GDM1 (cell line): ENCODE measurements at regions not wholly inside any gene's neighbourhood (a gene's known extent, or its start where the extent isn't known, plus 50 kb on each side); places are given as distances from the start of the nearest gene placed in this dataset.

ENCODE experiments used
- DNase-seq: peaks from one replicate; lab custom pipeline; 2025; lab: John Stamatoyannopoulos, UW

DNA sequence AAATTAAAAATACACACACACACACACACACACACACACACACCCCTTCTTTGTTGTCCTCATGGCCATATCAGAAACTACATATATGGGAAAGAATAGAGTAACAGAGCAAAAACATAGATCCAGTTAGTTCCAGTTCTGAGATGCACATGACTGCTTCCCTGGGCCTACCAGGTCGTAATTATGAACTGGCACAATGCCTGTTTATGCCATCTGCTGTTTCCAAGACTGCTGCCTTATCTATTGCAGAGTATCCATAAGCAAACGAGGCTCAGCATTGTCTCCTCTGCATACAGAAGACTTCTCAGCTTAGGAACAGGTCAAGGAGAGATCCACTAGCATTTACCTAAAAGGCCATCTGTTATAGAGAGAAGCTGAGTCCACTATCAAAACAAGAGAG lies 789.0 kb downstream of the TECRL start:
- DNase-seq = no peak

DNA sequence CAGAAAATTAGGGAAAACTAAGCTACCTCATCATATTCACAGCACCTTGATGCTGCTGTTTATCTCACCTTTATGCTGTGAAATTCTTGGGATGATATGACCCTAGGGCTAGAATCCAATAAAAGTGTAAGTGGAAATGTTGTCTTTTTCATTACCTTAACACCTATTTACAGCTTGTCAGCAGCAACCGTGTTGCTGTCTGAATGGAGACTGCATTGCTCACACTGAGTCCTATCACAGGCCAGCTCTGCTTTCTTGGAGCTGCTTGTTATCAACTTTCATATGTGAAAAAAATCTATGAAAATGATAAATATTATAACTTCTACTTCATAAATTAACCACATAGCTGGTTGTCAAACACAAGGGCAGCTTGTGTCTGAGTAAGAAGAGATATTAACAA lies 789.5 kb downstream of the TECRL start:
- DNase-seq = no peak

DNA sequence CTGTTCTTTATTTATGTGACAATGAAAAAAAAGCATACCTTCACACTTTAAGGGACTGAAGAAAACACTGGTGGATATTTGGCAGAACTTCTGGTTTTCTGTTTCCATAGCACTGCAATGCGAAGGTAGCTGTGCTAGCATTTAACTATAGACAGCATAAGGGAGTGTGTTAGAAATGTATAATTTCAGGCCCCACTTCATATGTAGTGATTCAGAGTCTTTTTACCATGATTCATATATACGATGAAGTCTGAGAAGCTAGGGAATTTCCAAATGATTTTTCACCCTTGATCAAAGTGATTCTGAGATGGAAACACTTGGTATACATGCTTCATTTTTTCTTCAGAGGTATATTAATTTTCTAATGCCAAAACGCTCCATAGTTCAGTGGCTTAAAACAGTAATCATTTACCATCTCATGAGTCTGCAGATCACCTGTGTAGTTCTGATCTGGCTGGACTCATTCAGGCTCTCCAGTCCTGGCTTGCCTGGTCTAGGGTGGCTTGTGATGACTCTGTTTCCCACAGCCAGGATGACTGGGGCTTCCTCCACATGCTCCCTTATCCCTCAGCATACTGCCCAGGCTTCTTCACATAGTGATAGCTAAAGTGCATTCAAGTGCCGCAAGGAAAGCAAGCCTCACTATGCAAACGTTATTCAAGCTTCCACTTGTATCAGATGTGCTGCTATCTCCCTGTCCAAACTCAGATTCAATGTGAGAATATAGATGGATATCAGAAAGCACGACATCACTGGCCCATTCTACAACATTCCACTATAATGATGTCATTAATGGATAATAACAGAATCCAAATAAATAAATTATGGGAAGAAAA lies 790.1 kb downstream of the TECRL start:
- DNase-seq = no peak

DNA sequence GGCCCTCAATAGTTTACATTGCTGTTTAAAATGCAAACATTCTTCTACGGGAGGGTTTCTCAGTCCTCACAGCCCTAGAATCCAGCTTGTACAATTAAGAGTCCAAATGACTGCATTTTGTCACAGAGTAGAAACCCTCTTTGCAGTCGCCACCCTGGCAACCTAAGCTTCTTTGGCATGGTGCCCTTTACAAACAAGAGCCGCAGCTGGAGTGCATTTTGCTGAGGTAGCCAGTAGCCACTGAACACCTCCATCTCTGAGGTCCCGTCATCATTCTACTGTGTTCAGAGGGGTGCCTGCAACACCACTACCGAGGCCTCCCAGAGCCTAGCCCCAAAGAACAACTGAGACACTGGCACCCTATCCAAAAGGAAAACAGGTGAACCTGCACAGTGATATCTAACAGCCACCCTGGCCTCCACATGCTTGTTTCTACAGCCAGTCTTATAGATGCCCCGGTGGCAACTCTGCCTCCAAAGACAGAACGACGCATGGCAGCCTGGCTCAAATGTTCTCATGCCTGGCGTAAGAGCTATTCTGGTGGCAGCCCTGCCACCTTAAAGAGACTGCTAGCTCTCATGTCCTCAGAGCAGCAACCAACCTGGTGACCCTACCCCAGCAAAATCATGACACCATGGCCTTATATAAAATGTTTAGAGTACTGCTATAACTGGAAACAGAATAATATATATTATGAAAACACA lies 801.9 kb downstream of the TECRL start:
- no peak for DNase-seq

DNA sequence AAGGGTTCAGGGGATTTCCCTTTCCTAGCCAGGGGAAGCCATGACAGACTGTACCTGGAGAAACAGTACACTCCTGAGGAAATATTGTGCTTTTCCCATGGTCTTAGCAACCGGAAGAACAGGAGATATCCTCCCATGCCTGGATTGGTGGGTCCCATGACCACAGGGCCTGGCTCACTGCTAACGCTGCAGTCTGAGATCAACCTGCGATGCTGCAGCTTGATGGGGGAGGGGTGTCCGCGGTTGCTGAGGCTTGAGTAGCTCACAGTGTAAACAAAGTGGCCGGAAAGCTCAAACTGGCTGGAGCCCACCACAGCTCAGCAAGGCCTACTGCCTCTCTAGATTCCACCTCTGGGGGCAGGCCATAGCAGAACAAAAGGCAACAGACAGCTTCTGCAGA lies 819.5 kb downstream of the TECRL start:
- no peak for DNase-seq

DNA sequence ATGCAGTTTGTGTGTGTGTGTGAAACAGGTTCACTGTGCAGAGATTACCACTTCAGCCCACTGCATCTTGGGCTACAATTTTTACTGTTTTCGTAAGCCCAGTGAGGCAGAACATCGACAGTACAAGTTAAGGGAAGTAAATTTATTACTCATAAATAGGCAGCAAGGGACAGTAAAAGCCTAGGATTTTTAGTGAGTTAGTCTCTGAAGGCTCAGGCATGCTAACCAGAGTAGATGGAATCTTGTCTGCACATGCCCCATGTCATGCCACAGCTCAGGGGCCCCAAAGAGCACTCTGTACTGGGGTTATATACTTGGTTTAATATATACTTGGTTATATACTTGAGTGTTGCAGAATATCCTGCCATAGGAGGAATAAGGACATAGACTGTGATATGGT lies 825.7 kb downstream of the TECRL start:
- DNase-seq = no peak

DNA sequence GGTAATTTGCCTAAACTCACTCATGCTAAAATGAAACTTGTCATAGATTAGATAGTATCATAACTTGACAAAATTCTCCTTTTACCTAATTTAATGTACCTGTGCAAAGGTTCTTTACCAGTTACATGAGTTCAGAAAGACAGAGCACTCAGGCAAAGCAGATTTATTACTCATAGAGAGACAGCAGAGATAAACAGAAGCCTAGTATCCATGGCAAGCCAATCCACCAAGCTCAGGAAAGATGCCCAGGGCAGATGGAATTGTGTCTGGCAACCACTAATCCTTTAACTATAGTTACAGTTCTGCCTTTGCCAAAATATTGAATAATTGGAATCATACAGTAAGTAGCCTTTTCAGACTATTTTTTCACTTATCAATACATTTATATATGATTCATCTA lies 826.2 kb downstream of the TECRL start:
- DNase-seq = no peak

DNA sequence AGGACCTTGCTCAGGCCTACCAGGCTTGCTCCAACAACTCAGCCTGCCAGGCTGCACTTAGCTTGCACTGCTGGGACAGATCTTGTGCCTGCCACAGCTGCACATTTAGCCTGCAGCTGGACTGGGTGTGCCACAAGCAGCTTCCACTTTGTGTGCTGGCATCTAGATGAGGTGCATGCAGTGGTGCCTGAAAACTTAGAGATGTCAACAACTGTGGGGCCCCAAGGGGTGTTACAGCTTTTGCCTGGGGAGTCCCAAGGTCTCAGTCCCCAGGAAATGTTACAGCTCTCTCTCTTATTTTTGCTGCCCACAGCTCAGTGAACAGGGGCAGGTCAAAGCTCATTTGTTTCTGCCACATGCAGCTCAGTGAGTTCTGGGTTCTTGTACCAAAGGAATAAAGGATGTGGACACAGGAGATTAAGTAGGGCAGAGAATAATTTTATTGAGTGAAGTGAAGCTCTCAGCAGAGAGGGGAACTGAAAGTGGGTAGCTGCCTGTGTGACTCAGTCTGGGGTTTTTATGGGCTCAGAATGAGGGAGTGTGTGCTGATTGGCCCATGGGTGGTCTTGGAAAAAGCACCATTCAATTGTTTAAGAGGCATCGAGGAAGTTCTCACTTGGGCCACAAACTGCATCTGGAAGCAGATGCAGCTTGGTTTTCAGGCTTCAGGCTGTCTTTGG lies 828.3 kb downstream of the TECRL start:
- no peak for DNase-seq

DNA sequence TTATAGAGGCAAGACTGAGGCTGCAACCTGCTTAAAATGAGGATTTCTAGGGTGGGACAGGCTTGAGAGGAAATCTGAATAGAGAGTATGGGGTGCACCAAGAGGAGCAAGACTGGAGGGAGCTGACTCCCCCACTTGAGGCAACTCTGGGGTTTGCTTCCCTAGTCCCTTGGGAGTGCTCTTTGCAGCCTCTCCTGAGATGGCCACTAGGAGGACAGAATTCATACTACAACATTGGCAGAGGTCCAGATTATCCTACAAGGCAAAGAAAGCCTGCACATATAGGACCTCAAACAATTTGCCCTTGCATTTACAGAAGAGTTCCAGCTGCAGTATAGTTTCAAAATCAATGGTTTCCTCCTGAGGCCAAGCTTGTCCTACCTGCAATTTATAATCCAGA lies 830.9 kb downstream of the TECRL start:
- DNase-seq = no peak

DNA sequence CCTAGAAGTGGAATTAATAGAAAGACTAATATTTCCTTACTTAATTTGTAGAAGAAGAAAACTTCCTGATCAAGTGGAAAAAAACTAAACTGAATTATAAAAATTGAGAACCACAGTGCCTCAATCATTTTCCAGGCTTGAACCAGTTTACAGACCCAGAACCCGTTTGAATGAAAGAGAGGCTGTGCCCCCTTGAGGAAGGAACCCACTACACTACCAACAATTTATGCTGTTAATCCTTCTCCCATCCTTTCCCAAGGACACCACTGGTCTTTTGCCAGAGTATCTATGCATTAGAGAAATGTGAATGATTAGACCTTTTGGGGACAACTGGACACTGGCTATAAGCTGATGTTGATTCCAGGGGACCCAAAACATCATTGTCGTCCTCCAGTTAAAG lies 842.6 kb downstream of the TECRL start:
- no peak for DNase-seq

DNA sequence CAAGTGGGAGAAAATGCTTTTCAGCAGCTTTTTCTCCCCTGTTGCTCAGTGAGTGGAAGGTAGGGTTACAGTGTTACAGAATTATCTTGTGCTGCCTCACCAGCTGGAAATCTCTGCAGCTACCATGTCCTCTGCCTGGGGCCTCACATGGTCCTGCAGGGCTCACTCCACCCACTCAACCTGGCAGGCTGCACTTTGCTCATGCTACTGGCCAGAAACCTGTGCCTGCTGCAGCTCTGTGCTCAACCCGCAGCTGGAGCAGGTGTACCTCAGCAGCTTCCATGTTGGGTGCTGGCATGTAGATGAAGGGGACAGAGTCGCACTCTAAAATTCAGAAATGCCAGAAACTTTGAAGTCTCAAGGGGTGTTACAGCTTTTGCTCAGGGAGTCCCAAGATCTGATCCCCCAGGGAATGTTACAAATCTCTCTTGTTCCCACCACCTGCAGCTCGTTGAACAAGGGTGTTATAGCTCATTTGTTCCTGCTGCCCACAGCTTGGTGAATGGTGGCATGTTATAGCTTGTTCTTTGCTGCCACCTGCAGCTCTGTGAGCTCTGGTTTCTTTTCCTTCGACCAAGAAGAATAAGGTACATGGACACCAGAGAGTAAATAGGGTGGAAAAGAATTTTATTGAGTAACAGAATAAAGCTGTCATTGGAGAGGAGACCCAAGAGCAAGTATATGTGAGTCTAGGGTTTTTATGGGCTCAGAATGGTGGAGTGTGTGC lies 845.8 kb downstream of the TECRL start:
- DNase-seq = no peak

DNA sequence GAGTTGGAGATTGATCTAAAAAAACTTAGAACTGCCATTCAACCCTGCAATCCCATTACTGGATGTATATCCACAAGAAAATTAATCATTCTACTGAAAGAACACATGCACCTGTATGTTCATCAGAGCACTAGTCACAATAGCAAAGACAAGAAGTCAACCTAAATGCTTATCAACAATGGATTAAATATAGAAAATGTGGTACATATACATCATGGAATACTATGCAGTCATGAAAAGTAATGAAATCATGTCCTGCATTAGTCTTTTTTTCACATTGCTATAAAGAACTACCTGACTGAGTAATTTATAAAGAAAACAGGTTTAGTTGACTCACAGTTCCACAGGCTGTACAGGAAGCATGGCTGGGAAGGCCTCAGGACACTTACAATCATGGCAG lies 850.5 kb downstream of the TECRL start:
- no peak for DNase-seq

DNA sequence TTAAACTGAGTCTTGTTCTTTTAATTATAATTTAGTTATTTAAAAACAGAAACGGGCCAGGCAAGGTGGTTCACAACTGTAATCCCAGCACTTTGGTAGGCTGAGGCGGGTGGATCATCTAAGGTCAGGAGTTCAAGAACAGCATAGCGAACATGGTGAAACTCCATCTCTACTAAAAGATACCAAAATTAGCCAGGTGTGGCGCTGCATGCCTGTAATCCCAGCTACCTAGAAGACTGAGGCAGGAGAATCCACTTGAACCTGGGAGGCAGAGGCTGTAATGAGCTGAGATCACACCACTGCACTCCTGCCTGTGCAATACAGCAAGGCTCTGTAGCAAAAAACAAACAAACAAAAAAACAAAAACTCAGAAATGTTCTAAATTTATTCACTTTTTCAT lies 852.9 kb downstream of the TECRL start:
- no peak for DNase-seq

DNA sequence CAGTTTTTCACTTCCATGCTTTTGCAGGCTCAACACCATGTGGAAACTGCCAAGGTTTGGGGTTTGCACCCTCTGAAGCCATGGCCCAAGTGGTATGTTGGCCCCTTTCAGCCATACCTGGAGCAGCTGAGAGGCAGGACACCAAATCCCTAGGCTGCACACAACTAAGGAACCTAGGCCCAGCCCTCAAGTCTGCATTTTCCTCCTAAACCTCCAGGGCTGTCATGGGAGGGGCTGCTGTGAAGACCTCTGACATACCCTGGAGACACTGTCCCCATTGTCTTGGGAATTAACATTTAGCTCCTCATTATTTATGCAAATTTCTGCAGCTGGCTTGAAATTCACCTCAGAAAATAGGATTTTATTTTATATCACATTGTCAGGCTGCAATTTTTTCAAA lies 856.1 kb downstream of the TECRL start:
- no peak for DNase-seq

DNA sequence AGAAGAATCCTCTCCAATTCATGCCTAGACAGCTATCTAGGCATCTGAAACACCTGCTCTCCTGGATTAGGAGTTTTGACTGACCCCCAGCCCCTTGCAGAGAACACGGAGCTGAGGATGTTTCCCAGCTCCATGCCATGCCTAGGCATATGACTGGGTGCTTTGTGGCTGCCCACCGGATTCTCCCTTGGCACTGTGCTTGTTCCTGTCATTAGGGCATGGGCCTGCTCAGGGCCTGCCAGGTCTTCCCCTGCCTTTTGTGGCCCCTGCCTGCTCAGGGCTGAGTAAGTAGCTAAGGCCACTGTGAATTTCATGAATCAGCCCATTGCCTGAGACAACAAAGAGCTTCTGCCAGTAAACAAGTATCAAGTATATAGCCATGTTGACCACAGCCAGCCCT lies 867.4 kb downstream of the TECRL start:
- DNase-seq = no peak

DNA sequence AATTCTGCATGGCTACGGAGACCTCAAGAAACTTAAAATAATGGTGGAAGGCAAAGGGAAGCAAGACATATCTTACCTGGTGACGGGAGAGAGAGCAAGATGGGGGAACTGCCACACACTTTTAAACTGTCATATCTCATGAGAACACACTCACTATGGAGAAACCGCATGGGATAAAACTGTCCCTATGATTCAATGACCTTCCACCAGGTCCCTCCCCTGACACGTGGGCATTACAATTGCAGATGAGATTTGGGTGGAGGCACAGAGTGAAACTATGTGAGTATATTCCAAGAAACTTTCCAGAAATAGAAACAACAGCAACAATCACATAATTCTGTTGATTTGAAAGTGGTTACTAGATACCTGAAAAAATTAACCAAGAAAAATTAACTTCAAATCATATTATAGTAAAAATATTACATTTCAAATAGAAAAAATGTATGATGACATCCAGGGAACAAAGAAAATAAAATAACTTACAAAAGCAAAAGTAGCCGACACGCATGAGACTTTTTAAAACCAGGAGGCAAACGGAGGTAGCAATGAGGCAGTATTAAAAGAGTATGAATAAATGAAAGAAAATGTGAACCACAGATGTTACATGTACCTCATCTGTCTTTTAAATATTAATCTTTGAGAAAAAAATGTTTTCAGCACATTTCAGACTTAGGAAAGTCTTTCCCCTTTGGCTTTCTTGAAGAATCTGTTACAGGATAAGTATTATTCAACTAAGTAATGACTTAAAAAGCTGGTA lies 879.5 kb downstream of the TECRL start:
- no peak for DNase-seq

DNA sequence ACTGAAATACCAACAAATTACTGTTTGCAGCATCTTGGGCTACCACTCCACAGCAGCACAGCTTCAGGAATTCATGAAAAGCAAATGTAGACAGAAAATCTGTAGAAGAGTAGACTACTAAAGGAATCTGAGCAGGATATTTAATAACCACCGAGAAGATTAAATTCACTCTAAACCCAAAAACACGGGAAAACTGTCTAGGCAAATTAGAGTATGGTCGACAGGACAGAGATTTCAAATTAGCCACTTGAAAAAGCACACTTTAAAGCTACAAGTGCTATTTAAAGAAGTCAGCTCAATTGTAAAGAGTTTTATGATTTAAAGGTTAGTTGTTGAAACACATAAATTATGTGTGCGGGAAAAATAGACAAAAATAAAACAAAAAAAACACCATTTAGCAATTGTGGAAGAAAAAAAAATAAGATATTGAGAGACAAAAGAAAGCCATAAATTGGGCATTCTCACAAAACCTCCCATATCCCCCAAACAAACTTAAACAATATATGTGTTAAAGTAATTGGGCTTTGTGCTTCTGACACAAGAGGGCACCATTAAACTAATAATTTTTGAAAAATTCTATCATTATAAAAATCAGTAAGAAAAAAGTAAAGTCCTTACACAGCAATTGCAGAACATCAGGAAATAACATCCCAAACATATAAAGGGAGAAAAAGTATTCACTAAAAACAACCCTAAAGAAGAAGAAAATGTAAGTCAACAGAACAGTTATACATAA lies 880.8 kb downstream of the TECRL start:
- no peak for DNase-seq

DNA sequence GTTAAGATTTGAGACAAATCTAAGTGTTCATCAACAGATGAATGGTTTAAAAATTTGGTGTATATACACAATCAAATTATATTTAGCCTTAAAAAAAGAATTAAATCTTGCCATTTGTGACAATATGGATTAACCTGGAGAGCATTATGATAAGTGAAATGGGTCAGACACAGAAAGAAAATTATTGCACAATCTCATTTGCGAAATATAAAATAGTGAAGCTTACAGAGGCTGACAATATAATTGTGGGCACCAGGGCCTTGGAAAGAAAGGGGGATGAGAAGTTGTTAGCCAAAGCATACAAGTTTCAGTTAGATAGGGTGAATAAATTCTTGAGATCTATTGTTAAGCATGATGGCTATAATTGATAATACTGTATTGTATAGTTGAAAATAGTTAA lies 883.0 kb downstream of the TECRL start:
- no peak for DNase-seq

DNA sequence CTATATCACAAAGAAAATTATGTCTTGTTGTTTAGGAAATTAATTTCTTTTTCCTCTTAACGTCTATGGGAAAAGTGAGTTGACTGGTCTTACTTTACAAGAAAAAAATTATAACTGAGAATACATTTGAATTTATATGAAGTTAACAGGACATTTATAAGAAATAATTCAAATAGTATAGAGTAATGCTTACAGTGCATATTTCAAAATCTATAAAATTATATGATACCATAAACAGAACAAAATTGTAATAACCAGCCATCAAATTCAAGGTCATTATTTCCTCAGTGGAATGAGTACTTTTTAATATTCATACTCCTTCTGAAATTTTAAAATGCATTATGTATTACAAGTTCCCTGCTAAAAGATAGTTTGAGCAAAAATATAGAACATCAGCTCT lies 884.5 kb downstream of the TECRL start:
- DNase-seq = no peak

DNA sequence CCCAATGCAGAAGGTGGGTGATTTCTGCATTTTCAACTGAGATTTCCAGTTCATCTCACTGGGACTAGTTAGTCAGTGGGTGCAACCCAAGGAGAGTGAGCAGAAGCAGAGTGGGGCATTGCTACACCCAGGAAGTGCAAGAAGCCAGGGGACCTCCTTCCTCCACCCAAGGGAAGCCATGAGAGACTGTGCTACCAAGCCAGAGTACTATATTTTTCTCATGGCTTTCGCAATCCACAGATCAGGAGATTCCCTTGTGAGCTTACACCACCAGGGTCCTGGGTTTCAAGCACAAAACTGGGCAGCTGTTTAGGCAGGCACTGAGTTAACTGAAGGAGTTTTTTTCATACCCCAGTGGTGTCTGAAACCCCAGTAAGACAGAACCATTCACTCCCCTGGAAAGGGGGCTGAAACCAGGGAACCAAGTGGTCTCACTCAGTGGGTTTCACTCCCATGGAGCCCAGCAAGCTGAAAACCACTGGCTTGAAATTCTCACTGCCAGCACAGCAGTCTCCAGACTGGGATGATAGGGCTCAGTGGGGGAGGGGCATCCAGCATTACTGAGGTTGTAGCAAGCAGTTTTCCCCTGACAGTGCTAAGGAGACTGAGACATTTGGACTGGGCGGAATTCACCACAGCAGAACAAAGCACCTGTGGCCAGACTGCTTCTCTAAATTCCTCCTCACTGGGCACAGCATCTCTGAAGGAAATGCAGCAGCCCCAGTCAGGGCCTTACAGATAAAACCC lies 903.4 kb downstream of the TECRL start:
- no peak for DNase-seq
